Lower leg skin (tissue), 3 donors: ENCODE measurements at regions not wholly inside any gene's neighbourhood (a gene's known extent, or its start where the extent isn't known, plus 50 kb on each side); places are given as distances from the start of the nearest gene placed in this dataset.

Experiments used
- POLR2A ChIP-seq, 2 donors: fragments of 450-650 bp; IDR thresholded peaks; one replicate each; pipeline ENCODE4 v1.6.1; 2016 to 2017; ENCODE audit warnings: antibody characterized with exemption in 2 of 2, mild to moderate bottlenecking in 1 of 2, moderate library complexity in 1 of 2
- TF ChIP-seq, protein P1 (sequence below), 3 donors: fragments of 450-650 bp; IDR thresholded peaks; one replicate each; pipeline ENCODE4 v1.5.1; 2016; ENCODE audit warnings: antibody characterized with exemption in 3 of 3, mild to moderate bottlenecking in 3 of 3, moderate library complexity in 2 of 3

DNA sequence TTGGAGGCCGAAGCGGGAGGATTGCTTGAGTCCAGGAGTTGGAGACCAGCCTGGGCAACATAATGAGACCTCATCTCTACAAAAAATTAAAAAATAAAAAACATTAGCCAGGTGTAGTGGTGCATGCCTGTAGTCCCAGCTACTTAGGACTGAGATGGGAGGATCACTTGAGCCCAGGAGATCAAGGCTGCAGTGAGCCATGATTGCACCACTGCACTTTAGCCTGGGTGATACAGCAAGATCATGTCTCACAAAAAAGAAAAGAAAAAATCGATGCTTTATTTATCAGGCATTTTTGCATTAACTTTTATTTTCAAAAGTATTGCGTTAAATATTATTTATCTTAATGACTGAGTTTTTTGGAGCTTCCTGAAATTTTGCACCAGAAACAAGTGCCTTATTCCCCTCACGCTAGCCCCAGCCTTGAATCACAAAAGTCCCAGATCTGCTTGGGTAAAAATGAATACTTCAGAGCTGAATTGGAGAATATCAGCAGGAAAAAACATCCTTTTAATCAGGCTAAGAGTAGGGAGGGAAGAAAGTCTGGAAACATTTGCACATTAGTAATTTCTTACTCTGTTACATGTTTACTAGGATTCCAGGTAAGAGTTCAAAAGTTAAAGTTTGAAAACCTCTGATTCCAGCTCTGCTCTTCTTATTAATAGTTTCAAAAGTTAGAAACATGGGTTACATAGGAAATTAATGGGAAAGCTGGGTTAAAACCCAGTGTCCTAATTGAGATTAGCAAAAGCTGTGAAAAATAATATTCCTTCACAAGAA is 111.4 kb upstream of the FOXN2 start:
- no peak for TF ChIP-seq POLR2A (IDR thresholded peaks at IDR 0.05)
- TF ChIP-seq, protein P1, sequence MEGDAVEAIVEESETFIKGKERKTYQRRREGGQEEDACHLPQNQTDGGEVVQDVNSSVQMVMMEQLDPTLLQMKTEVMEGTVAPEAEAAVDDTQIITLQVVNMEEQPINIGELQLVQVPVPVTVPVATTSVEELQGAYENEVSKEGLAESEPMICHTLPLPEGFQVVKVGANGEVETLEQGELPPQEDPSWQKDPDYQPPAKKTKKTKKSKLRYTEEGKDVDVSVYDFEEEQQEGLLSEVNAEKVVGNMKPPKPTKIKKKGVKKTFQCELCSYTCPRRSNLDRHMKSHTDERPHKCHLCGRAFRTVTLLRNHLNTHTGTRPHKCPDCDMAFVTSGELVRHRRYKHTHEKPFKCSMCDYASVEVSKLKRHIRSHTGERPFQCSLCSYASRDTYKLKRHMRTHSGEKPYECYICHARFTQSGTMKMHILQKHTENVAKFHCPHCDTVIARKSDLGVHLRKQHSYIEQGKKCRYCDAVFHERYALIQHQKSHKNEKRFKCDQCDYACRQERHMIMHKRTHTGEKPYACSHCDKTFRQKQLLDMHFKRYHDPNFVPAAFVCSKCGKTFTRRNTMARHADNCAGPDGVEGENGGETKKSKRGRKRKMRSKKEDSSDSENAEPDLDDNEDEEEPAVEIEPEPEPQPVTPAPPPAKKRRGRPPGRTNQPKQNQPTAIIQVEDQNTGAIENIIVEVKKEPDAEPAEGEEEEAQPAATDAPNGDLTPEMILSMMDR (IDR thresholded peaks at IDR 0.05) = no peak
